PC-3 (cell line): ENCODE measurements at regions not wholly inside any gene's neighbourhood (a gene's known extent, or its start where the extent isn't known, plus 50 kb on each side); places are given as distances from the start of the nearest gene placed in this dataset.
A peak's percentile ranks its signal among the peaks of the same experiment; 100 is the strongest.

ENCODE experiments used
- ATAC-seq: fragments of 200-7000 bp; cut with Tn5 transposase; 2 replicates; pipeline ENCODE4 v1.9.1; 2020; ENCODE audit warnings: mild to moderate bottlenecking, moderate library complexity
- BruUV-seq: library from RNA; stranded (reverse); fragments of 400-500 nt; replicated peaks from 2 replicates; lab custom pipeline; 2021; lab: Mats Ljungman, UMichigan
- CTCF ChIA-PET: fragments of 300-600 bp; sonication (Branson Sonifier 250); formaldehyde crosslinking; loops from one replicate; lab custom pipeline; 2022; ENCODE audit warnings: antibody characterized with exemption; lab: Charles Lee
- POLR2A ChIA-PET: fragments of 300-600 bp; sonication (Branson Sonifier 250); formaldehyde crosslinking; loops from one replicate; lab custom pipeline; 2022; ENCODE audit warnings: antibody characterized with exemption; ENCODE audit not compliant: unreplicated experiment; lab: Charles Lee
- DNase-seq: peaks from one replicate; pipeline ENCODE4 v3.0.0-alpha.2; 2015
- H2AFZ ChIP-seq: fragments of 300-600 bp; sonication (generic); 2 replicates; pipeline ENCODE4 v1.6.0; 2016; ENCODE audit warnings: antibody characterized with exemption, low read length
- H3F3A ChIP-seq: fragments of 300-600 bp; sonication (generic); one replicate; pipeline ENCODE4 v1.6.0; 2017; ENCODE audit warnings: antibody characterized with exemption, low read length, control low read depth, mild to moderate bottlenecking; ENCODE audit not compliant: unreplicated experiment
- H3K27ac ChIP-seq: fragments of 300-600 bp; sonication (generic); 2 replicates; pipeline ENCODE4 v1.5.1; 2016; ENCODE audit warnings: mild to moderate bottlenecking, low read length
- H3K27me3 ChIP-seq: fragments of 300-600 bp; sonication (generic); 2 replicates; pipeline ENCODE4 v1.6.1; 2016; ENCODE audit warnings: low read length, mixed read lengths
- H3K36me3 ChIP-seq: fragments of 300-600 bp; sonication (generic); 2 replicates; pipeline ENCODE4 v1.6.1; 2016; ENCODE audit warnings: low read depth, mixed run types, low read length, mixed read lengths
- H3K4me1 ChIP-seq: fragments of 300-600 bp; sonication (generic); 2 replicates; pipeline ENCODE4 v1.5.1; 2016; ENCODE audit warnings: low read length; ENCODE audit not compliant: insufficient read depth
- H3K4me2 ChIP-seq: fragments of 300-600 bp; sonication (generic); 2 replicates; pipeline ENCODE4 v1.6.0; 2016; ENCODE audit warnings: low read length
- H3K4me3 ChIP-seq: fragments of 300-600 bp; sonication (generic); 2 replicates; pipeline ENCODE4 v1.5.1; 2016; ENCODE audit warnings: mild to moderate bottlenecking, low read length, mixed read lengths
- H3K79me2 ChIP-seq: fragments of 300-600 bp; sonication (generic); 2 replicates; pipeline ENCODE4 v1.6.1; 2017; ENCODE audit warnings: low read length, mixed read lengths
- H3K9ac ChIP-seq: fragments of 300-600 bp; sonication (generic); 2 replicates; pipeline ENCODE4 v1.6.0; 2016; ENCODE audit warnings: mild to moderate bottlenecking, low read length
- H3K9me2 ChIP-seq: fragments of 300-600 bp; sonication (generic); replicated peaks from 2 replicates; pipeline ENCODE4 v1.6.1; 2016; ENCODE audit warnings: mixed run types, low read length, mixed read lengths
- H3K9me3 ChIP-seq: fragments of 300-600 bp; sonication (generic); 2 replicates; pipeline ENCODE4 v1.6.1; 2016; ENCODE audit warnings: low read length, mixed read lengths
- H4K20me1 ChIP-seq: fragments of 300-600 bp; sonication (generic); 2 replicates; pipeline ENCODE4 v1.6.1; 2016; ENCODE audit warnings: low read length, mixed read lengths
- CTCF ChIP-seq: fragments of 300-600 bp; sonication (generic); conservative IDR thresholded peaks from 2 replicates; pipeline ENCODE4 v1.5.1; 2017; ENCODE audit warnings: antibody characterized with exemption, low read depth, mild to moderate bottlenecking, low read length
- EZH2 ChIP-seq: fragments of 300-600 bp; sonication (generic); IDR thresholded peaks from one replicate; pipeline ENCODE4 v1.6.1; 2017; ENCODE audit warnings: antibody characterized with exemption, mild to moderate bottlenecking, low read length; ENCODE audit not compliant: unreplicated experiment
- EZH2phosphoT487 ChIP-seq: fragments of 300-600 bp; sonication (generic); IDR thresholded peaks from 2 replicates; pipeline ENCODE4 v1.6.1; 2018; ENCODE audit warnings: mild to moderate bottlenecking, antibody characterized with exemption, low read length, borderline replicate concordance
- intact Hi-C: fragments of 100-400 bp; cut with micrococcal nuclease; formaldehyde crosslinking; loops from 2 replicates; pipeline ENCODE4 v1.9.0; 2023

GRCh38 chr4:81565142-81565870 lies 93.6 kb upstream of the RASGEF1B start:
- ChIA-PET POLR2A (no interaction called here), CTCF (no interaction called here)
- Histone ChIP-seq H3K9me2 (no peaks in the 10 kb centered on the region), H3F3A (no peaks in the 10 kb centered on the region), H3K27ac (no peak overlapping the region), H3K9ac (no peak overlapping the region), H3K9me3 (no peaks in the 10 kb centered on the region), H3K4me3 (no peak overlapping the region; the same call in 1 of the 2 replicates), H3K4me1 (no peaks in the 10 kb centered on the region), H3K4me2 (peak overlapping the region; percentile 56), H3K79me2 (no peaks in the 10 kb centered on the region), H2AFZ (0 out of 2 replicates have a peak overlapping the region, but pooled peaks have one; percentile 3), H3K27me3 (no peaks in the 10 kb centered on the region), H3K36me3 (no peaks in the 10 kb centered on the region), H4K20me1 (no peaks in the 10 kb centered on the region)
- DNase-seq, result peak; percentile 23
- intact Hi-C loops, result no loop called here
- TF ChIP-seq EZH2phosphoT487, result no peak
- no peak for TF ChIP-seq CTCF
- no peak for TF ChIP-seq EZH2
- BruUV-seq, result no TSS peak
- ATAC-seq, result no peak

GRCh38 chr4:81564025-81564424 lies 92.3 kb upstream of the RASGEF1B start:
- Histone ChIP-seq H3K36me3 (no peaks in the 10 kb centered on the region), H3K27ac (no peak overlapping the region), H2AFZ (no peak overlapping the region), H3K4me1 (no peaks in the 10 kb centered on the region), H3K4me3 (no peak overlapping the region), H3K79me2 (no peaks in the 10 kb centered on the region), H4K20me1 (no peaks in the 10 kb centered on the region), H3K27me3 (no peaks in the 10 kb centered on the region), H3K9me3 (no peaks in the 10 kb centered on the region), H3K4me2 (no peak overlapping the region), H3K9ac (no peak overlapping the region), H3F3A (no peaks in the 10 kb centered on the region), H3K9me2 (no peaks in the 10 kb centered on the region)
- POLR2A ChIA-PET, result no interaction called here
- intact Hi-C loops, result no loop called here
- TF ChIP-seq EZH2phosphoT487 (no peak), EZH2 (no peak), CTCF (no peak)
- ATAC-seq (no peak), DNase-seq (no peak)
- BruUV-seq, result no TSS peak
- CTCF ChIA-PET, result interaction anchor here (0.6 kb wide), 1 partner anchor 30 kb away, joined by 3 read pairs; no protein-coding TSS in a partner anchor

GRCh38 chr4:81562093-81562492 lies 90.4 kb upstream of the RASGEF1B start:
- Histone ChIP-seq H3K9me3 (no peaks in the 10 kb centered on the region), H3K27ac (no peak overlapping the region), H3F3A (no peaks in the 10 kb centered on the region), H3K4me3 (no peak overlapping the region), H3K4me2 (no peak overlapping the region), H3K4me1 (no peaks in the 10 kb centered on the region), H3K9ac (no peak overlapping the region), H3K79me2 (no peaks in the 10 kb centered on the region), H3K9me2 (no peaks in the 10 kb centered on the region), H3K27me3 (no peaks in the 10 kb centered on the region; the same call in 1 of the 2 replicates), H2AFZ (no peak overlapping the region), H3K36me3 (no peaks in the 10 kb centered on the region), H4K20me1 (no peaks in the 10 kb centered on the region)
- POLR2A ChIA-PET, result no interaction called here
- no TSS peak for BruUV-seq
- no peak for TF ChIP-seq EZH2
- no peak for TF ChIP-seq CTCF
- DNase-seq, result no peak
- intact Hi-C loops, result no loop called here
- ATAC-seq, result no peak
- CTCF ChIA-PET, result no interaction called here
